Suppressor macrophage treated with lipopolysaccharide for 4 hours (primary cell): ENCODE measurements at regions not wholly inside any gene's neighbourhood (a gene's known extent, or its start where the extent isn't known, plus 50 kb on each side); places are given as distances from the start of the nearest gene placed in this dataset.
"Not testable (repeated sequence)": the region's sequence is repeated elsewhere in the genome, so short reads cannot be mapped to it uniquely, and the experiment has no call there.

Source experiments
- DNase-seq: peaks from one replicate; pipeline ENCODE4 v3.0.0-alpha.2; 2020

- DNase-seq = no peak
Observed at GRCh38 chr3:170814822-170815221, 55.2 kb downstream of the RPL22L1 start.

GRCh38 chr3:170813266-170813665 is 56.7 kb downstream of the RPL22L1 start:
- no peak for DNase-seq

- peak; percentile 85 for DNase-seq
Observed at GRCh38 chr3:170811928-170812591, 57.9 kb downstream of the RPL22L1 start.

GRCh38 chr3:170811515-170811914 is 58.5 kb downstream of the RPL22L1 start:
- DNase-seq = no peak

- peak; percentile 5 for DNase-seq
Observed at GRCh38 chr3:170809975-170810357, 60.0 kb downstream of the RPL22L1 start.

- DNase-seq = no peak
Observed at GRCh38 chr3:170809007-170809974, 60.7 kb downstream of the RPL22L1 start.

GRCh38 chr3:170808041-170808440 is 62.0 kb downstream of the RPL22L1 start:
- DNase-seq = no peak

GRCh38 chr3:170806676-170807075 is 63.3 kb downstream of the RPL22L1 start:
- DNase-seq = no peak

- DNase-seq = no peak
Observed at GRCh38 chr3:170806141-170806540, 63.9 kb downstream of the RPL22L1 start.

- not testable (repeated sequence) for DNase-seq
Observed at GRCh38 chr3:170805296-170805695, 64.7 kb downstream of the RPL22L1 start.

GRCh38 chr3:170804634-170805033 is 65.4 kb downstream of the RPL22L1 start:
- DNase-seq = not testable (repeated sequence)

GRCh38 chr3:170804078-170804477 is 65.9 kb downstream of the RPL22L1 start:
- DNase-seq = no peak

GRCh38 chr3:170802164-170803151 is 67.5 kb downstream of the RPL22L1 start:
- no peak for DNase-seq

- DNase-seq = no peak
Observed at GRCh38 chr3:170801597-170801996, 68.4 kb downstream of the RPL22L1 start.

- not testable (repeated sequence) for DNase-seq
Observed at GRCh38 chr3:170800275-170800674, 69.7 kb downstream of the RPL22L1 start.

GRCh38 chr3:170799009-170799408 is 71.0 kb downstream of the RPL22L1 start:
- DNase-seq = no peak

GRCh38 chr3:170797685-170798084 is 72.3 kb downstream of the RPL22L1 start:
- no peak for DNase-seq

- no peak for DNase-seq
Observed at GRCh38 chr3:170792471-170792870, 77.5 kb downstream of the RPL22L1 start.

GRCh38 chr3:170790647-170791046 is 79.3 kb downstream of the RPL22L1 start:
- no peak for DNase-seq

- DNase-seq = no peak
Observed at GRCh38 chr3:170787464-170787863, 82.5 kb downstream of the RPL22L1 start.

GRCh38 chr3:170785454-170785853 is 84.5 kb downstream of the RPL22L1 start:
- no peak for DNase-seq

GRCh38 chr3:170784406-170784805 is 85.6 kb downstream of the RPL22L1 start:
- DNase-seq = no peak

GRCh38 chr3:170780955-170781354 is 89.0 kb downstream of the RPL22L1 start:
- DNase-seq = no peak
